ENCODE measurements at regions not wholly inside any gene's neighbourhood (a gene's known extent, or its start where the extent isn't known, plus 50 kb on each side); places are given as distances from the start of the nearest gene placed in this dataset.

GRCh38 chr12:127928178-127928577, 338.8 kb upstream of the TMEM132C start:
- no peak for TF ChIP-seq CTCF (IDR thresholded peaks at IDR 0.05; ENCODE audit: extremely low read depth in 1 of 2, insufficient read depth in 1 of 2, low read depth in 1 of 2, low read length in 2 of 2)
- TF ChIP-seq POLR2AphosphoS5 (IDR thresholded peaks at IDR 0.05; ENCODE audit: insufficient read depth, low read depth, low read length): no peak
- no peak for TF ChIP-seq MYC (IDR thresholded peaks at IDR 0.05; ENCODE audit: low read depth, low read length)
- TF ChIP-seq MAX (IDR thresholded peaks at IDR 0.05; ENCODE audit: insufficient read depth, insufficient read length): no peak
- TF ChIP-seq GATA2 (IDR thresholded peaks at IDR 0.05; ENCODE audit: insufficient read depth, insufficient read length, low read depth, low read length): no peak
- no peak for TF ChIP-seq POLR2A (IDR thresholded peaks at IDR 0.05; ENCODE audit: low read depth, low read length)

All from endothelial cell of umbilical vein (primary cell).